Uterus (tissue), 3 donors: ENCODE measurements at regions not wholly inside any gene's neighbourhood (a gene's known extent, or its start where the extent isn't known, plus 50 kb on each side); places are given as distances from the start of the nearest gene placed in this dataset.

Source experiments
- DNase-seq, 2 donors: peaks; one replicate each; pipeline ENCODE4 v3.0.0-alpha.2; 2019 to 2020
- H3K27ac ChIP-seq, 2 donors: fragments of 200-600 bp; sonication (generic); 1 replicate in 1 of 2; 2 replicates in 1 of 2; pipeline ENCODE4 v1.5.1; 2016 to 2018
- H3K27me3 ChIP-seq, 2 donors: fragments of 200-600 bp; sonication (generic); one replicate each; pipeline ENCODE4 v1.5.1; 2018 to 2019; ENCODE audit warnings: control low read depth in 1 of 2
- H3K36me3 ChIP-seq, 2 donors: fragments of 200-600 bp; sonication (generic); one replicate each; pipeline ENCODE4 v1.5.1; 2019; ENCODE audit warnings: control low read depth in 1 of 2
- H3K4me1 ChIP-seq, 2 donors: fragments of 200-600 bp; sonication (generic); one replicate each; pipeline ENCODE4 v1.5.1; 2018 to 2019; ENCODE audit warnings: control low read depth in 1 of 2
- H3K4me3 ChIP-seq, 2 donors: fragments of 200-600 bp; sonication (generic); 1 replicate in 1 of 2; 2 replicates in 1 of 2; pipeline ENCODE4 v1.5.1; 2018 to 2019; ENCODE audit warnings: mild to moderate bottlenecking in 1 of 2
- H3K9me3 ChIP-seq, 2 donors: fragments of 200-600 bp; sonication (generic); one replicate each; pipeline ENCODE4 v1.5.1; 2019; ENCODE audit warnings: control low read depth in 1 of 2
- CTCF ChIP-seq, 4 experiments: fragments of 200-600 bp in 2 of 4; fragments of 450-650 bp in 2 of 4; sonication (generic) in 2 of 4; IDR thresholded peaks; one replicate each; pipeline ENCODE4 v1.5.1; 2016 to 2019; ENCODE audit warnings: antibody characterized with exemption in 4 of 4, mild to moderate bottlenecking in 2 of 4, moderate library complexity in 1 of 4
- POLR2A ChIP-seq, 2 donors: fragments of 450-650 bp; IDR thresholded peaks; one replicate each; pipeline ENCODE4 v1.6.1; 2016; ENCODE audit warnings: antibody characterized with exemption in 2 of 2, mild to moderate bottlenecking in 1 of 2, moderate library complexity in 1 of 2
- intact Hi-C: fragments of 100-400 bp; cut with DNase I; formaldehyde crosslinking; loops from one replicate; pipeline ENCODE4 v1.15.1; 2023; ENCODE audit warnings: low total_unique reads
- donor health status: DM: yes; HTN: yes; CAD: no.

DNA sequence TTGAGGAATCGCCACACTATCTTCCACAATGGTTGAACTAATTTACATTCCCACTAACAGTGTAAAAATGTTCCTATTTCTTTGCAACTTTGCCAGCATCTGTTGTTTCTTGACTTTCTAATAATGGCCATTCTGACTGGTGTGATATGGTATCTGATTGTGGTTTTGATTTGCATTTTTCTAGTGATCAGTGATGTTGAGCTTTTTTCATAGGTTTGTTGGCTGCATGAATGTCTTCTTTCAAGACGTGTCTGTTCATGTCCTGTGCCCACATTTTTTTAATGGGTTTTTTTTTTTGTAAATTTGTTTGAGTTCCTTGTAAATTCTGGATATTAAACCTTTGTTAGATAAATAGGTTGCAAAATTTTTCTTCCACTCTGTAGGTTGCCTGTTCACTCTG lies 615.9 kb downstream of the SEMA5A start:
- TF ChIP-seq CTCF (IDR thresholded peaks at IDR 0.05) (no peak), POLR2A (IDR thresholded peaks at IDR 0.05) (no peak)
- Histone ChIP-seq H3K36me3 (no peaks in the 10 kb centered on the region), H3K4me3 (no peak overlapping the region), H3K9me3 (no peaks in the 10 kb centered on the region), H3K4me1 (no peaks in the 10 kb centered on the region), H3K27me3 (no peaks in the 10 kb centered on the region), H3K27ac (no peak overlapping the region)
- no peak for DNase-seq
- intact Hi-C loops, result no loop called here

DNA sequence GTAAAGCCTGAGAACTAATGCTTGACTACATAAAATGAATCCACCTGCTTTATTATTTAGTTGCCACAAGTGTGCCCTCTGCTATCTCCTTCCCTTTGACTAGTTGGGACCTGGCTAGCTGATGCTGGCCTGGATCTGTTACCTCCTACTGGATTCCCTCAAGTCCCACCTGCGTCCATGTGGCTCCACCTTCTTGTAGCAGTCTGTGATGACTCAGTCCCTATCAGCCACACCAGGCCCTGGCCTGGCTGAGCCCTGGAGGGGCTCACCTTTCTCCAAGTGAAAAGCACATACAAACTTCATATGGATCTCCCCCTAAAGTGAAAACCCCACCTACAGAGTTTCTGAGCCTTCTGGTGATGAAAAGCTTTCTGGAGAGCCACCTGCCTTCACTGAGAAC lies 611.4 kb downstream of the SEMA5A start:
- intact Hi-C loops, result no loop called here
- no peak overlapping the region for H3K27ac ChIP-seq
- TF ChIP-seq POLR2A (IDR thresholded peaks at IDR 0.05), result no peak
- no peak for TF ChIP-seq CTCF (IDR thresholded peaks at IDR 0.05)
- H3K27me3 ChIP-seq, result no peaks in the 10 kb centered on the region
- no peaks in the 10 kb centered on the region for H3K4me1 ChIP-seq
- H3K36me3 ChIP-seq, result no peaks in the 10 kb centered on the region
- no peak overlapping the region for H3K4me3 ChIP-seq
- no peaks in the 10 kb centered on the region for H3K9me3 ChIP-seq
- no peak for DNase-seq

DNA sequence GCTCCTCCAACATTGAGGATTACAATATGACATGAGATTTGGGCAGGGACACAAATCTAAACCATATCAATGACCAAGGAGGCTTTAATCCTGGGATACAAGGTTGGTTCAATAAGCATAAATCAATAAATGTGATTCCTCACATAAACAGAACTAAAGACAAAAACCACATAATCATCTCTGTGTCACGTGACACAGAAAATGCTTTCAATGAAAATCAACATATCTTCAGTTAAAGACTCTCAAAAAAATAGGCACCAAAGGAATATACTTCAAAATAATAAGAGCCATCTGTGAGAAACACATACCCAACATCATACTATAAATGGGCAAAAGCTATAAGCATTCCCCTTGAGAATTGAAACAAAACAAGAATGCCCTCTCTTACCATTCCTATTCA lies 604.9 kb downstream of the SEMA5A start:
- Histone ChIP-seq H3K36me3 (no peaks in the 10 kb centered on the region), H3K27ac (no peak overlapping the region), H3K4me3 (no peak overlapping the region), H3K27me3 (no peaks in the 10 kb centered on the region), H3K9me3 (peaks cover 0 to 3% of the 10 kb centered on the region in 2 donors), H3K4me1 (no peaks in the 10 kb centered on the region)
- intact Hi-C loops, result no loop called here
- DNase-seq, result no peak
- TF ChIP-seq POLR2A (IDR thresholded peaks at IDR 0.05) (no peak), CTCF (IDR thresholded peaks at IDR 0.05) (no peak)

- no peak for DNase-seq
- TF ChIP-seq CTCF (IDR thresholded peaks at IDR 0.05) (no peak), POLR2A (IDR thresholded peaks at IDR 0.05) (no peak)
- no peak overlapping the region for H3K4me3 ChIP-seq
- H3K9me3 ChIP-seq, result peaks cover 0 to 3% of the 10 kb centered on the region in 2 donors
- H3K27me3 ChIP-seq, result no peaks in the 10 kb centered on the region
- H3K4me1 ChIP-seq, result no peaks in the 10 kb centered on the region
- intact Hi-C loops, result no loop called here
- no peak overlapping the region for H3K27ac ChIP-seq
- H3K36me3 ChIP-seq, result no peaks in the 10 kb centered on the region
Observed at GRCh38 chr5:8943301-8943700, 602.6 kb downstream of the SEMA5A start.

DNA sequence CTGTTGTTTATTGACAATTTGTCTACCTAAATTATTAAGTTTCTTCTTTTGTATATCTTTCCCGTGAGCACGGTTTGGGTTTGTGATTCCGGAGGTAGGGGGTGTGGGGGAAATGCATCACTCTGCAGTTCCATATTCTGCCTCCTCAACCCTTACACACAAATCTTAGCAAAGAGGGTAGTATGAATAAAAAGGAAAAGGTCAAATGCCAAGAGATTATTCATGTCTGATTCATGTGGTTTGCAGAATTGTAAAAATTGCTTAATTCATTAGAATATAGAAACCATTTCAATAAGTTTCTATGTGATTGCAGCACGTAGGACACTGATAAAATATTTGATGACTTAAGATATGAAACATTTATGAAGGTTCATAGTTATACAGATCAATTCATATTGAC lies 601.9 kb downstream of the SEMA5A start:
- H3K36me3 ChIP-seq, result no peaks in the 10 kb centered on the region
- H3K27me3 ChIP-seq, result no peaks in the 10 kb centered on the region
- TF ChIP-seq CTCF (IDR thresholded peaks at IDR 0.05) (no peak), POLR2A (IDR thresholded peaks at IDR 0.05) (no peak)
- no peak for DNase-seq
- H3K4me3 ChIP-seq, result no peak overlapping the region
- no peaks in the 10 kb centered on the region for H3K4me1 ChIP-seq
- intact Hi-C loops, result no loop called here
- H3K27ac ChIP-seq, result no peak overlapping the region
- peaks cover 0 to 3% of the 10 kb centered on the region in 2 donors for H3K9me3 ChIP-seq
